Sigmoid colon (tissue), 3 donors: ENCODE measurements at regions not wholly inside any gene's neighbourhood (a gene's known extent, or its start where the extent isn't known, plus 50 kb on each side); places are given as distances from the start of the nearest gene placed in this dataset.

Experiments
- POLR2A ChIP-seq, 2 donors: fragments of 450-650 bp; IDR thresholded peaks; one replicate each; pipeline ENCODE4 v1.6.1; 2016; ENCODE audit warnings: antibody characterized with exemption in 2 of 2, mild to moderate bottlenecking in 2 of 2, moderate library complexity in 2 of 2
- TF ChIP-seq, protein P1 (sequence below), 4 experiments: fragments of 450-650 bp in 3 of 4; fragments of 200-600 bp in 1 of 4; IDR thresholded peaks; one replicate each; pipeline ENCODE4 v1.5.1; 2016 to 2019; ENCODE audit warnings: antibody characterized with exemption in 4 of 4, mild to moderate bottlenecking in 3 of 4, moderate library complexity in 2 of 4

DNA sequence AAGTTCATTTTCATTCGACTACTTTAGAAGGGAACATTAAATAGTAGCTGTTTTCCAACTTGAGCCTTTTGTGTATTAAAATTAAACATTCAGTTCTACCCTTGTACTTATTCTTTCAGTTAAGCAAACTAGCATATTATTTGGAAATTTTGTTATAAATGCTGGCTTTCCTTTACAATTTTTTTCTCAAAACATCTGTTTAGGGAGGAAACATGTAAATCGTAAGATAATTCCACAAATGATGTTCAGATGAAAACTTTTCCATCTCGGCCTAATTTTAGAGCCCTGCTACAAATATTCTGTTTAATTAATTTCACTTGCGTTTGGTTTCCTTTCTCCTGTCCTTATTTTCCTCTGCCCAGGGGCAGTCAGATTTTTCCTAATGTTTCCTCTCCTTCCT lies 476.2 kb upstream of the RGMA start:
- TF ChIP-seq, protein P1, sequence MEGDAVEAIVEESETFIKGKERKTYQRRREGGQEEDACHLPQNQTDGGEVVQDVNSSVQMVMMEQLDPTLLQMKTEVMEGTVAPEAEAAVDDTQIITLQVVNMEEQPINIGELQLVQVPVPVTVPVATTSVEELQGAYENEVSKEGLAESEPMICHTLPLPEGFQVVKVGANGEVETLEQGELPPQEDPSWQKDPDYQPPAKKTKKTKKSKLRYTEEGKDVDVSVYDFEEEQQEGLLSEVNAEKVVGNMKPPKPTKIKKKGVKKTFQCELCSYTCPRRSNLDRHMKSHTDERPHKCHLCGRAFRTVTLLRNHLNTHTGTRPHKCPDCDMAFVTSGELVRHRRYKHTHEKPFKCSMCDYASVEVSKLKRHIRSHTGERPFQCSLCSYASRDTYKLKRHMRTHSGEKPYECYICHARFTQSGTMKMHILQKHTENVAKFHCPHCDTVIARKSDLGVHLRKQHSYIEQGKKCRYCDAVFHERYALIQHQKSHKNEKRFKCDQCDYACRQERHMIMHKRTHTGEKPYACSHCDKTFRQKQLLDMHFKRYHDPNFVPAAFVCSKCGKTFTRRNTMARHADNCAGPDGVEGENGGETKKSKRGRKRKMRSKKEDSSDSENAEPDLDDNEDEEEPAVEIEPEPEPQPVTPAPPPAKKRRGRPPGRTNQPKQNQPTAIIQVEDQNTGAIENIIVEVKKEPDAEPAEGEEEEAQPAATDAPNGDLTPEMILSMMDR (IDR thresholded peaks at IDR 0.05), result no peak
- no peak for TF ChIP-seq POLR2A (IDR thresholded peaks at IDR 0.05)
